Liver (tissue), 8 donors: ENCODE measurements at regions not wholly inside any gene's neighbourhood (a gene's known extent, or its start where the extent isn't known, plus 50 kb on each side); places are given as distances from the start of the nearest gene placed in this dataset.

Experiments
- DNase-seq: peaks from one replicate; pipeline ENCODE4 v3.0.0-alpha.2; 2017; ENCODE audit warnings: low spot score
- H3K27ac ChIP-seq, 2 donors: one replicate each; pipeline ENCODE4 v1.7.0; 2013; ENCODE audit warnings: inconsistent platforms in 2 of 2, low read length in 2 of 2, control low read depth in 1 of 2, low read depth in 1 of 2, mild to moderate bottlenecking in 1 of 2
- H3K27me3 ChIP-seq, 4 donors: one replicate each; pipeline versions ENCODE4 v1.6.1 to v1.7.0; 2013; ENCODE audit warnings: low read length in 3 of 4, inconsistent platforms in 1 of 4, mild to moderate bottlenecking in 1 of 4, moderate library complexity in 1 of 4; ENCODE audit not compliant: control insufficient read depth in 4 of 4, insufficient read depth in 4 of 4
- H3K36me3 ChIP-seq, 4 donors: one replicate each; pipeline versions ENCODE4 v1.6.1 to v1.7.0; 2013; ENCODE audit warnings: low read length in 3 of 4, mild to moderate bottlenecking in 3 of 4, low read depth in 1 of 4, moderate library complexity in 1 of 4; ENCODE audit not compliant: control insufficient read depth in 4 of 4, insufficient read depth in 3 of 4
- H3K4me1 ChIP-seq, 4 donors: one replicate each; pipeline versions ENCODE4 v1.6.1 to v1.7.0; 2013; ENCODE audit warnings: low read length in 3 of 4, mild to moderate bottlenecking in 3 of 4, moderate library complexity in 1 of 4; ENCODE audit not compliant: control insufficient read depth in 4 of 4, insufficient read depth in 4 of 4
- H3K4me3 ChIP-seq, 3 donors: one replicate each; pipeline versions ENCODE4 v1.6.1 to v1.7.0; 2013; ENCODE audit warnings: low read length in 3 of 3, control low read depth in 1 of 3, low read depth in 1 of 3, mild to moderate bottlenecking in 1 of 3
- H3K9ac ChIP-seq, 2 donors: one replicate each; pipeline ENCODE4 v1.7.0; 2013; ENCODE audit warnings: low read length in 2 of 2, mild to moderate bottlenecking in 2 of 2, moderate library complexity in 2 of 2, control low read depth in 1 of 2, low read depth in 1 of 2
- H3K9me3 ChIP-seq, 4 donors: one replicate each; pipeline versions ENCODE4 v1.6.1 to v1.7.0; 2013; ENCODE audit warnings: low read length in 3 of 4; ENCODE audit not compliant: control insufficient read depth in 4 of 4
- EGR1 ChIP-seq, 2 donors: IDR thresholded peaks; 2 replicates each; pipeline ENCODE4 v1.6.1; 2016 to 2018; ENCODE audit warnings: antibody characterized with exemption in 2 of 2, low read depth in 2 of 2
- FOXA2 ChIP-seq: IDR thresholded peaks from 2 replicates; pipeline ENCODE4 v1.6.1; 2016; ENCODE audit warnings: antibody characterized with exemption
- GABPA ChIP-seq, 2 donors: IDR thresholded peaks in 1 of 2; conservative IDR thresholded peaks in 1 of 2; 2 replicates each; pipeline ENCODE4 v1.6.1; 2016; ENCODE audit warnings: antibody characterized with exemption in 2 of 2, mild to moderate bottlenecking in 1 of 2, moderate library complexity in 1 of 2
- HNF4A ChIP-seq, 2 donors: conservative IDR thresholded peaks; 2 replicates each; pipeline ENCODE4 v1.6.1; 2016; ENCODE audit warnings: antibody characterized with exemption in 2 of 2, mild to moderate bottlenecking in 2 of 2
- HNF4G ChIP-seq: IDR thresholded peaks from 2 replicates; pipeline ENCODE4 v1.6.1; 2016; ENCODE audit warnings: antibody characterized with exemption
- JUND ChIP-seq, 2 donors: IDR thresholded peaks; 2 replicates each; pipeline ENCODE4 v1.6.1; 2016; ENCODE audit warnings: antibody characterized with exemption in 2 of 2
- NR2F2 ChIP-seq: IDR thresholded peaks from 2 replicates; pipeline ENCODE4 v1.6.1; 2016; ENCODE audit warnings: antibody characterized with exemption
- RAD21 ChIP-seq, 2 donors: IDR thresholded peaks; 2 replicates each; pipeline ENCODE4 v1.6.1; 2016; ENCODE audit warnings: antibody characterized with exemption in 2 of 2, mild to moderate bottlenecking in 2 of 2
- RXRA ChIP-seq, 2 donors: IDR thresholded peaks; 2 replicates each; pipeline ENCODE4 v1.6.1; 2017 to 2018; ENCODE audit warnings: antibody characterized with exemption in 2 of 2, mild to moderate bottlenecking in 1 of 2
- SP1 ChIP-seq: IDR thresholded peaks from 2 replicates; pipeline ENCODE4 v1.6.1; 2018; ENCODE audit warnings: antibody characterized with exemption, mild to moderate bottlenecking
- TAF1 ChIP-seq: conservative IDR thresholded peaks from 2 replicates; pipeline ENCODE4 v1.6.1; 2016; ENCODE audit warnings: antibody characterized with exemption, mild to moderate bottlenecking
- YY1 ChIP-seq: IDR thresholded peaks from 2 replicates; pipeline ENCODE4 v1.6.1; 2016; ENCODE audit warnings: antibody characterized with exemption, mild to moderate bottlenecking
- WGBS: extraction: QIAGEN DNeasy Blood & Tissue Kit; methylation state at CpG from one replicate; pipeline ENCODE4 v1.1.7; 2013; 5-methylcytosine and 5-hydroxymethylcytosine counted together
- TF ChIP-seq, protein P1 (sequence below): fragments of 150-350 bp; IDR thresholded peaks from 2 replicates; pipeline ENCODE4 v1.5.1; 2017; ENCODE audit warnings: improper control_type of control experiment, low read depth, low read length; ENCODE audit not compliant: missing input control
- TF ChIP-seq, protein P2 (sequence below): IDR thresholded peaks from 2 replicates; pipeline ENCODE4 v1.6.1; 2016; ENCODE audit warnings: antibody characterized with exemption
- TF ChIP-seq, protein P3 (sequence below): IDR thresholded peaks from 2 replicates; pipeline ENCODE4 v1.6.1; 2016; ENCODE audit warnings: antibody characterized with exemption
- TF ChIP-seq, protein P4 (sequence below): IDR thresholded peaks from 2 replicates; pipeline ENCODE4 v1.6.1; 2016; ENCODE audit warnings: antibody characterized with exemption, mild to moderate bottlenecking
- donor health status: healthy.
- donor health status: healthy.
- donor health status: healthy.
- donor health status: healthy.
- donor health status: healthy.

DNA sequence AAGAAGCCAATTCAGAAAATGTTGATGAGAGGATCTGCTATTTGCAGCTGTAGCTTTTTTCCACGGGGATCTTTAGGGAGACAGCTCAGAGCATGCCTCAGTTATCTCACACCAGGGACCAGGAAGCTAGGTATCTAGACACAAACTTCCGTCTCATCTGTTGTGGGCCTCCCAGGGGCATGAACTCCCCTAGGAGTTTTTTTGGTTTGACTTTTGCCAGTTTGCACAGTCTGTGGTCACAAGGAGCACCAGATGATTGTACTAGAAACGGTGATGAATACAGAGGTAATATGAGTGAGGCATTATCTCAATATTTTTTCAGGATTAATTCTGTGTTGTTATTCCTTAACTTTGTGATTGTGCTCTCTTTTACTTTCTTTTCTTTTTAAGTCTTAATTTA lies 533.2 kb upstream of the SEMA6A start:
- DNase-seq, result no peak
- H3K4me3 ChIP-seq, result no peak overlapping the region
- H3K4me1 ChIP-seq, result no peaks in the 10 kb centered on the region
- H3K27ac ChIP-seq, result no peak overlapping the region
- H3K9ac ChIP-seq, result no peak overlapping the region
- no peaks in the 10 kb centered on the region for H3K9me3 ChIP-seq
- no peaks in the 10 kb centered on the region for H3K36me3 ChIP-seq
- no peaks in the 10 kb centered on the region for H3K27me3 ChIP-seq
- TF ChIP-seq RXRA (IDR thresholded peaks at IDR 0.05) (no peak), RAD21 (IDR thresholded peaks at IDR 0.05) (no peak), GABPA (IDR thresholded peaks at IDR 0.05 in 1 of 2, conservative IDR thresholded peaks at IDR 0.05 in 1 of 2) (no peak), NR2F2 (no peak)
- TF ChIP-seq, protein P1, sequence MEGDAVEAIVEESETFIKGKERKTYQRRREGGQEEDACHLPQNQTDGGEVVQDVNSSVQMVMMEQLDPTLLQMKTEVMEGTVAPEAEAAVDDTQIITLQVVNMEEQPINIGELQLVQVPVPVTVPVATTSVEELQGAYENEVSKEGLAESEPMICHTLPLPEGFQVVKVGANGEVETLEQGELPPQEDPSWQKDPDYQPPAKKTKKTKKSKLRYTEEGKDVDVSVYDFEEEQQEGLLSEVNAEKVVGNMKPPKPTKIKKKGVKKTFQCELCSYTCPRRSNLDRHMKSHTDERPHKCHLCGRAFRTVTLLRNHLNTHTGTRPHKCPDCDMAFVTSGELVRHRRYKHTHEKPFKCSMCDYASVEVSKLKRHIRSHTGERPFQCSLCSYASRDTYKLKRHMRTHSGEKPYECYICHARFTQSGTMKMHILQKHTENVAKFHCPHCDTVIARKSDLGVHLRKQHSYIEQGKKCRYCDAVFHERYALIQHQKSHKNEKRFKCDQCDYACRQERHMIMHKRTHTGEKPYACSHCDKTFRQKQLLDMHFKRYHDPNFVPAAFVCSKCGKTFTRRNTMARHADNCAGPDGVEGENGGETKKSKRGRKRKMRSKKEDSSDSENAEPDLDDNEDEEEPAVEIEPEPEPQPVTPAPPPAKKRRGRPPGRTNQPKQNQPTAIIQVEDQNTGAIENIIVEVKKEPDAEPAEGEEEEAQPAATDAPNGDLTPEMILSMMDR, result no peak
- TF ChIP-seq, protein P2, sequence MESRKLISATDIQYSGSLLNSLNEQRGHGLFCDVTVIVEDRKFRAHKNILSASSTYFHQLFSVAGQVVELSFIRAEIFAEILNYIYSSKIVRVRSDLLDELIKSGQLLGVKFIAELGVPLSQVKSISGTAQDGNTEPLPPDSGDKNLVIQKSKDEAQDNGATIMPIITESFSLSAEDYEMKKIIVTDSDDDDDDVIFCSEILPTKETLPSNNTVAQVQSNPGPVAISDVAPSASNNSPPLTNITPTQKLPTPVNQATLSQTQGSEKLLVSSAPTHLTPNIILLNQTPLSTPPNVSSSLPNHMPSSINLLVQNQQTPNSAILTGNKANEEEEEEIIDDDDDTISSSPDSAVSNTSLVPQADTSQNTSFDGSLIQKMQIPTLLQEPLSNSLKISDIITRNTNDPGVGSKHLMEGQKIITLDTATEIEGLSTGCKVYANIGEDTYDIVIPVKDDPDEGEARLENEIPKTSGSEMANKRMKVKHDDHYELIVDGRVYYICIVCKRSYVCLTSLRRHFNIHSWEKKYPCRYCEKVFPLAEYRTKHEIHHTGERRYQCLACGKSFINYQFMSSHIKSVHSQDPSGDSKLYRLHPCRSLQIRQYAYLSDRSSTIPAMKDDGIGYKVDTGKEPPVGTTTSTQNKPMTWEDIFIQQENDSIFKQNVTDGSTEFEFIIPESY, result no peak
- WGBS, result 55% methylated on average over 3 of the region's 3 CpGs

DNA sequence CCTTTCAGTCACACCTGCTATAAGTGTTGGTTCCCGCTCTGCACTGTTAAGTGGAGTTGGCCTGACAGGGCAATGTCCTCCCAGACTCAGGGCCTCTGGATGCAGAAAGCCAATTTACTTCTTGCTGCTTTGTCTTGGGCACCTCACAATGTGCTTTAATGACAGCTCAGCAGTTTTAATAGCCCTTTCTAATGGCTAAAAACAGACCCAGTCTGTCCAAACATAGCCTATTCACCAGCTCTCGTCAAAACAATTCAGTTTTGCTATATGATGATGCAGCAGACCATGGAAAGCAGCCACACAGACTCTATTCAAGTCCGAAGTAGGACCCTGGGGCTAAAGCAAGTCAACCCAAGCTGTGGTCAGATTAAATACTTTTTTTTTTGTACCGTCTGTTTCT lies 529.1 kb upstream of the SEMA6A start:
- Histone ChIP-seq H3K27ac (no peak overlapping the region), H3K9ac (no peak overlapping the region), H3K27me3 (no peaks in the 10 kb centered on the region), H3K4me1 (no peaks in the 10 kb centered on the region), H3K36me3 (no peaks in the 10 kb centered on the region), H3K4me3 (no peak overlapping the region), H3K9me3 (no peaks in the 10 kb centered on the region)
- no peak for DNase-seq
- WGBS, result 71% methylated on average over 4 of the region's 4 CpGs
- TF ChIP-seq, protein P3, sequence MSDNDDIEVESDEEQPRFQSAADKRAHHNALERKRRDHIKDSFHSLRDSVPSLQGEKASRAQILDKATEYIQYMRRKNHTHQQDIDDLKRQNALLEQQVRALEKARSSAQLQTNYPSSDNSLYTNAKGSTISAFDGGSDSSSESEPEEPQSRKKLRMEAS, result no peak
- TF ChIP-seq GABPA (IDR thresholded peaks at IDR 0.05 in 1 of 2, conservative IDR thresholded peaks at IDR 0.05 in 1 of 2), result no peak
- TF ChIP-seq HNF4G, result no peak
- no peak for TF ChIP-seq FOXA2
- TF ChIP-seq SP1, result no peak
- no peak for TF ChIP-seq JUND (IDR thresholded peaks at IDR 0.05)
- TF ChIP-seq, protein P4, sequence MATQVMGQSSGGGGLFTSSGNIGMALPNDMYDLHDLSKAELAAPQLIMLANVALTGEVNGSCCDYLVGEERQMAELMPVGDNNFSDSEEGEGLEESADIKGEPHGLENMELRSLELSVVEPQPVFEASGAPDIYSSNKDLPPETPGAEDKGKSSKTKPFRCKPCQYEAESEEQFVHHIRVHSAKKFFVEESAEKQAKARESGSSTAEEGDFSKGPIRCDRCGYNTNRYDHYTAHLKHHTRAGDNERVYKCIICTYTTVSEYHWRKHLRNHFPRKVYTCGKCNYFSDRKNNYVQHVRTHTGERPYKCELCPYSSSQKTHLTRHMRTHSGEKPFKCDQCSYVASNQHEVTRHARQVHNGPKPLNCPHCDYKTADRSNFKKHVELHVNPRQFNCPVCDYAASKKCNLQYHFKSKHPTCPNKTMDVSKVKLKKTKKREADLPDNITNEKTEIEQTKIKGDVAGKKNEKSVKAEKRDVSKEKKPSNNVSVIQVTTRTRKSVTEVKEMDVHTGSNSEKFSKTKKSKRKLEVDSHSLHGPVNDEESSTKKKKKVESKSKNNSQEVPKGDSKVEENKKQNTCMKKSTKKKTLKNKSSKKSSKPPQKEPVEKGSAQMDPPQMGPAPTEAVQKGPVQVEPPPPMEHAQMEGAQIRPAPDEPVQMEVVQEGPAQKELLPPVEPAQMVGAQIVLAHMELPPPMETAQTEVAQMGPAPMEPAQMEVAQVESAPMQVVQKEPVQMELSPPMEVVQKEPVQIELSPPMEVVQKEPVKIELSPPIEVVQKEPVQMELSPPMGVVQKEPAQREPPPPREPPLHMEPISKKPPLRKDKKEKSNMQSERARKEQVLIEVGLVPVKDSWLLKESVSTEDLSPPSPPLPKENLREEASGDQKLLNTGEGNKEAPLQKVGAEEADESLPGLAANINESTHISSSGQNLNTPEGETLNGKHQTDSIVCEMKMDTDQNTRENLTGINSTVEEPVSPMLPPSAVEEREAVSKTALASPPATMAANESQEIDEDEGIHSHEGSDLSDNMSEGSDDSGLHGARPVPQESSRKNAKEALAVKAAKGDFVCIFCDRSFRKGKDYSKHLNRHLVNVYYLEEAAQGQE, result no peak
- no peak for TF ChIP-seq HNF4A (conservative IDR thresholded peaks at IDR 0.05)
- no peak for TF ChIP-seq RAD21 (IDR thresholded peaks at IDR 0.05)
- no peak for TF ChIP-seq NR2F2
- TF ChIP-seq EGR1 (IDR thresholded peaks at IDR 0.05; ENCODE audit: low read depth in 2 of 2), result no peak
- no peak for TF ChIP-seq TAF1
- TF ChIP-seq YY1, result no peak
- TF ChIP-seq, protein P2, result no peak
